Anterior cingulate cortex (tissue), 58 donors: ENCODE measurements at regions not wholly inside any gene's neighbourhood (a gene's known extent, or its start where the extent isn't known, plus 50 kb on each side); places are given as distances from the start of the nearest gene placed in this dataset.
A peak's percentile ranks its signal among the peaks of the same experiment; 100 is the strongest.

Source experiments
- DNase-seq, 58 donors: peaks; one replicate each; lab custom pipeline; 2025; lab: John Stamatoyannopoulos, UW

- DNase-seq, result no peak
Measured at GRCh38 chr2:238963161-238963970, 115.5 kb downstream of the TWIST2 start.

GRCh38 chr2:238963971-238964328 lies 116.1 kb downstream of the TWIST2 start:
- no peak for DNase-seq

GRCh38 chr2:238964544-238965067 lies 116.7 kb downstream of the TWIST2 start:
- DNase-seq, result no peak

GRCh38 chr2:238965371-238966071 lies 117.6 kb downstream of the TWIST2 start:
- DNase-seq, result no peak

GRCh38 chr2:238966072-238966937 lies 118.4 kb downstream of the TWIST2 start:
- no peak for DNase-seq

GRCh38 chr2:238967031-238967977 lies 119.4 kb downstream of the TWIST2 start:
- no peak for DNase-seq

GRCh38 chr2:238967978-238968360 lies 120.1 kb downstream of the TWIST2 start:
- no peak for DNase-seq

GRCh38 chr2:238968616-238969384 lies 120.9 kb downstream of the TWIST2 start:
- DNase-seq, result no peak

- no peak for DNase-seq
Measured at GRCh38 chr2:238969857-238970256, 122.0 kb downstream of the TWIST2 start.

- peak in 25 of 58 donors; percentile 12 to 53 (median 35) for DNase-seq
Measured at GRCh38 chr2:238970553-238971081, 122.7 kb downstream of the TWIST2 start.

- DNase-seq, result no peak
Measured at GRCh38 chr2:238971318-238972145, 123.6 kb downstream of the TWIST2 start.

- no peak for DNase-seq
Measured at GRCh38 chr2:238972146-238972445, 124.2 kb downstream of the TWIST2 start.

- no peak for DNase-seq
Measured at GRCh38 chr2:238973038-238973739, 125.3 kb downstream of the TWIST2 start.

GRCh38 chr2:238974081-238974480 lies 126.2 kb downstream of the TWIST2 start:
- DNase-seq, result no peak

- peak in 23 of 58 donors; percentile 8 to 68 (median 33) for DNase-seq
Measured at GRCh38 chr2:238974501-238975166, 126.7 kb downstream of the TWIST2 start.

- no peak for DNase-seq
Measured at GRCh38 chr2:238975408-238975807, 127.5 kb downstream of the TWIST2 start.

GRCh38 chr2:238978497-238978896 lies 130.6 kb downstream of the TWIST2 start:
- no peak for DNase-seq
